Liver (tissue), 8 donors: ENCODE measurements at regions not wholly inside any gene's neighbourhood (a gene's known extent, or its start where the extent isn't known, plus 50 kb on each side); places are given as distances from the start of the nearest gene placed in this dataset.

Experiments
- DNase-seq: peaks from one replicate; pipeline ENCODE4 v3.0.0-alpha.2; 2017; ENCODE audit warnings: low spot score
- H3K27ac ChIP-seq, 2 donors: one replicate each; pipeline ENCODE4 v1.7.0; 2013; ENCODE audit warnings: inconsistent platforms in 2 of 2, low read length in 2 of 2, control low read depth in 1 of 2, low read depth in 1 of 2, mild to moderate bottlenecking in 1 of 2
- H3K27me3 ChIP-seq, 4 donors: one replicate each; pipeline versions ENCODE4 v1.6.1 to v1.7.0; 2013; ENCODE audit warnings: low read length in 3 of 4, inconsistent platforms in 1 of 4, mild to moderate bottlenecking in 1 of 4, moderate library complexity in 1 of 4; ENCODE audit not compliant: control insufficient read depth in 4 of 4, insufficient read depth in 4 of 4
- H3K36me3 ChIP-seq, 4 donors: one replicate each; pipeline versions ENCODE4 v1.6.1 to v1.7.0; 2013; ENCODE audit warnings: low read length in 3 of 4, mild to moderate bottlenecking in 3 of 4, low read depth in 1 of 4, moderate library complexity in 1 of 4; ENCODE audit not compliant: control insufficient read depth in 4 of 4, insufficient read depth in 3 of 4
- H3K4me1 ChIP-seq, 4 donors: one replicate each; pipeline versions ENCODE4 v1.6.1 to v1.7.0; 2013; ENCODE audit warnings: low read length in 3 of 4, mild to moderate bottlenecking in 3 of 4, moderate library complexity in 1 of 4; ENCODE audit not compliant: control insufficient read depth in 4 of 4, insufficient read depth in 4 of 4
- H3K4me3 ChIP-seq, 3 donors: one replicate each; pipeline versions ENCODE4 v1.6.1 to v1.7.0; 2013; ENCODE audit warnings: low read length in 3 of 3, control low read depth in 1 of 3, low read depth in 1 of 3, mild to moderate bottlenecking in 1 of 3
- H3K9ac ChIP-seq, 2 donors: one replicate each; pipeline ENCODE4 v1.7.0; 2013; ENCODE audit warnings: low read length in 2 of 2, mild to moderate bottlenecking in 2 of 2, moderate library complexity in 2 of 2, control low read depth in 1 of 2, low read depth in 1 of 2
- H3K9me3 ChIP-seq, 4 donors: one replicate each; pipeline versions ENCODE4 v1.6.1 to v1.7.0; 2013; ENCODE audit warnings: low read length in 3 of 4; ENCODE audit not compliant: control insufficient read depth in 4 of 4
- FOXA1 ChIP-seq: IDR thresholded peaks from 2 replicates; pipeline ENCODE4 v1.6.1; 2016; ENCODE audit warnings: antibody characterized with exemption
- FOXA2 ChIP-seq: IDR thresholded peaks from 2 replicates; pipeline ENCODE4 v1.6.1; 2016; ENCODE audit warnings: antibody characterized with exemption
- GABPA ChIP-seq, 2 donors: IDR thresholded peaks in 1 of 2; conservative IDR thresholded peaks in 1 of 2; 2 replicates each; pipeline ENCODE4 v1.6.1; 2016; ENCODE audit warnings: antibody characterized with exemption in 2 of 2, mild to moderate bottlenecking in 1 of 2, moderate library complexity in 1 of 2
- HNF4G ChIP-seq: IDR thresholded peaks from 2 replicates; pipeline ENCODE4 v1.6.1; 2016; ENCODE audit warnings: antibody characterized with exemption
- JUND ChIP-seq, 2 donors: IDR thresholded peaks; 2 replicates each; pipeline ENCODE4 v1.6.1; 2016; ENCODE audit warnings: antibody characterized with exemption in 2 of 2
- NR2F2 ChIP-seq: IDR thresholded peaks from 2 replicates; pipeline ENCODE4 v1.6.1; 2016; ENCODE audit warnings: antibody characterized with exemption
- RAD21 ChIP-seq, 2 donors: IDR thresholded peaks; 2 replicates each; pipeline ENCODE4 v1.6.1; 2016; ENCODE audit warnings: antibody characterized with exemption in 2 of 2, mild to moderate bottlenecking in 2 of 2
- RXRA ChIP-seq, 2 donors: IDR thresholded peaks; 2 replicates each; pipeline ENCODE4 v1.6.1; 2017 to 2018; ENCODE audit warnings: antibody characterized with exemption in 2 of 2, mild to moderate bottlenecking in 1 of 2
- YY1 ChIP-seq: IDR thresholded peaks from 2 replicates; pipeline ENCODE4 v1.6.1; 2016; ENCODE audit warnings: antibody characterized with exemption, mild to moderate bottlenecking
- WGBS: extraction: QIAGEN DNeasy Blood & Tissue Kit; methylation state at CpG from one replicate; pipeline ENCODE4 v1.1.7; 2013; 5-methylcytosine and 5-hydroxymethylcytosine counted together
- TF ChIP-seq, protein P1 (sequence below): fragments of 150-350 bp; IDR thresholded peaks from 2 replicates; pipeline ENCODE4 v1.5.1; 2017; ENCODE audit warnings: improper control_type of control experiment, low read depth, low read length; ENCODE audit not compliant: missing input control
- TF ChIP-seq, protein P2 (sequence below): IDR thresholded peaks from 2 replicates; pipeline ENCODE4 v1.6.1; 2016; ENCODE audit warnings: antibody characterized with exemption
- TF ChIP-seq, protein P3 (sequence below): IDR thresholded peaks from 2 replicates; pipeline ENCODE4 v1.6.1; 2016; ENCODE audit warnings: antibody characterized with exemption, mild to moderate bottlenecking
- TF ChIP-seq, protein P4 (sequence below): IDR thresholded peaks from 2 replicates; pipeline ENCODE4 v1.6.1; 2016; ENCODE audit warnings: antibody characterized with exemption
- donor health status: healthy.
- donor health status: healthy.
- donor health status: healthy.
- donor health status: healthy.
- donor health status: healthy.

DNA sequence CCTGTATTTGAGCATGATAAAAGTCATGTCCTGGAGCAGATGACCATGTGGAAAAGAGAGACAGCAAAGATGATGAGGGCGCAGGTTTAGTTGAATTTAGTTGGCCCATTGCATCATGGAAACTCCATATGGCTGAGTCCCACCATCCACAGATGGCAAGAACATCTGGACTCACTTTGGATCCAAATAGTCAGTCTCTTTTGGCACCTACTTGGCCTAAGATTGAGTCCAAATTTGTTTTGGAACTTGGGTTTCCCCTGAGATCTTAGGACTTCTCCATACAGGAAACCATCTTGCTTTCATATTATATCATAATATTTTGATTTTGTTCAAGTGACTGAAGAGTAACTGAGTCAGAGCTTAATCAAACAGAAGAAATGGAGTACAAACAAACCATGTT lies 217.5 kb downstream of the DRD1 start:
- no peaks in the 10 kb centered on the region for H3K4me1 ChIP-seq
- no peak overlapping the region for H3K4me3 ChIP-seq
- no peak overlapping the region for H3K9ac ChIP-seq
- peaks cover 0 to 4% (median 0%) of the 10 kb centered on the region in 4 donors for H3K27me3 ChIP-seq
- H3K36me3 ChIP-seq = no peaks in the 10 kb centered on the region
- no peak overlapping the region for H3K27ac ChIP-seq
- no peak for DNase-seq
- no peaks in the 10 kb centered on the region for H3K9me3 ChIP-seq
- no peak for TF ChIP-seq GABPA (IDR thresholded peaks at IDR 0.05 in 1 of 2, conservative IDR thresholded peaks at IDR 0.05 in 1 of 2)
- no peak for TF ChIP-seq FOXA1
- TF ChIP-seq, protein P1, sequence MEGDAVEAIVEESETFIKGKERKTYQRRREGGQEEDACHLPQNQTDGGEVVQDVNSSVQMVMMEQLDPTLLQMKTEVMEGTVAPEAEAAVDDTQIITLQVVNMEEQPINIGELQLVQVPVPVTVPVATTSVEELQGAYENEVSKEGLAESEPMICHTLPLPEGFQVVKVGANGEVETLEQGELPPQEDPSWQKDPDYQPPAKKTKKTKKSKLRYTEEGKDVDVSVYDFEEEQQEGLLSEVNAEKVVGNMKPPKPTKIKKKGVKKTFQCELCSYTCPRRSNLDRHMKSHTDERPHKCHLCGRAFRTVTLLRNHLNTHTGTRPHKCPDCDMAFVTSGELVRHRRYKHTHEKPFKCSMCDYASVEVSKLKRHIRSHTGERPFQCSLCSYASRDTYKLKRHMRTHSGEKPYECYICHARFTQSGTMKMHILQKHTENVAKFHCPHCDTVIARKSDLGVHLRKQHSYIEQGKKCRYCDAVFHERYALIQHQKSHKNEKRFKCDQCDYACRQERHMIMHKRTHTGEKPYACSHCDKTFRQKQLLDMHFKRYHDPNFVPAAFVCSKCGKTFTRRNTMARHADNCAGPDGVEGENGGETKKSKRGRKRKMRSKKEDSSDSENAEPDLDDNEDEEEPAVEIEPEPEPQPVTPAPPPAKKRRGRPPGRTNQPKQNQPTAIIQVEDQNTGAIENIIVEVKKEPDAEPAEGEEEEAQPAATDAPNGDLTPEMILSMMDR = no peak
- no peak for TF ChIP-seq HNF4G
- TF ChIP-seq YY1 = no peak
- TF ChIP-seq NR2F2 = no peak
- TF ChIP-seq FOXA2 = no peak
- TF ChIP-seq, protein P2, sequence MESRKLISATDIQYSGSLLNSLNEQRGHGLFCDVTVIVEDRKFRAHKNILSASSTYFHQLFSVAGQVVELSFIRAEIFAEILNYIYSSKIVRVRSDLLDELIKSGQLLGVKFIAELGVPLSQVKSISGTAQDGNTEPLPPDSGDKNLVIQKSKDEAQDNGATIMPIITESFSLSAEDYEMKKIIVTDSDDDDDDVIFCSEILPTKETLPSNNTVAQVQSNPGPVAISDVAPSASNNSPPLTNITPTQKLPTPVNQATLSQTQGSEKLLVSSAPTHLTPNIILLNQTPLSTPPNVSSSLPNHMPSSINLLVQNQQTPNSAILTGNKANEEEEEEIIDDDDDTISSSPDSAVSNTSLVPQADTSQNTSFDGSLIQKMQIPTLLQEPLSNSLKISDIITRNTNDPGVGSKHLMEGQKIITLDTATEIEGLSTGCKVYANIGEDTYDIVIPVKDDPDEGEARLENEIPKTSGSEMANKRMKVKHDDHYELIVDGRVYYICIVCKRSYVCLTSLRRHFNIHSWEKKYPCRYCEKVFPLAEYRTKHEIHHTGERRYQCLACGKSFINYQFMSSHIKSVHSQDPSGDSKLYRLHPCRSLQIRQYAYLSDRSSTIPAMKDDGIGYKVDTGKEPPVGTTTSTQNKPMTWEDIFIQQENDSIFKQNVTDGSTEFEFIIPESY = no peak
- TF ChIP-seq JUND (IDR thresholded peaks at IDR 0.05) = no peak
- TF ChIP-seq, protein P3, sequence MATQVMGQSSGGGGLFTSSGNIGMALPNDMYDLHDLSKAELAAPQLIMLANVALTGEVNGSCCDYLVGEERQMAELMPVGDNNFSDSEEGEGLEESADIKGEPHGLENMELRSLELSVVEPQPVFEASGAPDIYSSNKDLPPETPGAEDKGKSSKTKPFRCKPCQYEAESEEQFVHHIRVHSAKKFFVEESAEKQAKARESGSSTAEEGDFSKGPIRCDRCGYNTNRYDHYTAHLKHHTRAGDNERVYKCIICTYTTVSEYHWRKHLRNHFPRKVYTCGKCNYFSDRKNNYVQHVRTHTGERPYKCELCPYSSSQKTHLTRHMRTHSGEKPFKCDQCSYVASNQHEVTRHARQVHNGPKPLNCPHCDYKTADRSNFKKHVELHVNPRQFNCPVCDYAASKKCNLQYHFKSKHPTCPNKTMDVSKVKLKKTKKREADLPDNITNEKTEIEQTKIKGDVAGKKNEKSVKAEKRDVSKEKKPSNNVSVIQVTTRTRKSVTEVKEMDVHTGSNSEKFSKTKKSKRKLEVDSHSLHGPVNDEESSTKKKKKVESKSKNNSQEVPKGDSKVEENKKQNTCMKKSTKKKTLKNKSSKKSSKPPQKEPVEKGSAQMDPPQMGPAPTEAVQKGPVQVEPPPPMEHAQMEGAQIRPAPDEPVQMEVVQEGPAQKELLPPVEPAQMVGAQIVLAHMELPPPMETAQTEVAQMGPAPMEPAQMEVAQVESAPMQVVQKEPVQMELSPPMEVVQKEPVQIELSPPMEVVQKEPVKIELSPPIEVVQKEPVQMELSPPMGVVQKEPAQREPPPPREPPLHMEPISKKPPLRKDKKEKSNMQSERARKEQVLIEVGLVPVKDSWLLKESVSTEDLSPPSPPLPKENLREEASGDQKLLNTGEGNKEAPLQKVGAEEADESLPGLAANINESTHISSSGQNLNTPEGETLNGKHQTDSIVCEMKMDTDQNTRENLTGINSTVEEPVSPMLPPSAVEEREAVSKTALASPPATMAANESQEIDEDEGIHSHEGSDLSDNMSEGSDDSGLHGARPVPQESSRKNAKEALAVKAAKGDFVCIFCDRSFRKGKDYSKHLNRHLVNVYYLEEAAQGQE = no peak
- TF ChIP-seq RAD21 (IDR thresholded peaks at IDR 0.05) = no peak
- no peak for TF ChIP-seq RXRA (IDR thresholded peaks at IDR 0.05)
- WGBS = 77% methylated on average over 1 of the region's 1 CpG

DNA sequence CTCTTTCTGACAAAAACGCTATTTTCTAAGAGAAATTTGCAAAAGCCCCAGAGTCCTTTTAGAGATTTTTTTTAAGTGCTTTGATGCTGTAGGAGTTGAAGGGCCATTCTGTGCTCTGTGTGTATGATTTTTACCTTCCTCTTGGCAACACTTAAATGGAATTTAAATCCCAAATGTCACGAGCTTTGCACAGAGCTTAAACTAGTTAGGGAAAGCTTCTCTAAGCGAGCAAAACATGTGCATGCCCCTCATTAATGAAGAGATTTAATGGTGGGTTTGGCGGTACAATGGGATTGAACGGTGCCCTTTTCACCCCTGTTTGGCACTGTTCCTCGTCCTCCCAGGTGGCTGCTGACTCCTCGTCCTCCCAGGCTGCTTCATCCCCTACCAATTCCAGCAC lies 220.7 kb downstream of the DRD1 start:
- 49% methylated on average over 7 of the region's 7 CpGs for WGBS
- no peak overlapping the region for H3K27ac ChIP-seq
- H3K4me1 ChIP-seq = no peaks in the 10 kb centered on the region
- TF ChIP-seq JUND (IDR thresholded peaks at IDR 0.05) (no peak), HNF4G (no peak), RXRA (IDR thresholded peaks at IDR 0.05) (no peak), GABPA (IDR thresholded peaks at IDR 0.05 in 1 of 2, conservative IDR thresholded peaks at IDR 0.05 in 1 of 2) (no peak), RAD21 (IDR thresholded peaks at IDR 0.05) (no peak), FOXA1 (no peak), FOXA2 (no peak)
- TF ChIP-seq, protein P1 = no peak
- TF ChIP-seq, protein P4, sequence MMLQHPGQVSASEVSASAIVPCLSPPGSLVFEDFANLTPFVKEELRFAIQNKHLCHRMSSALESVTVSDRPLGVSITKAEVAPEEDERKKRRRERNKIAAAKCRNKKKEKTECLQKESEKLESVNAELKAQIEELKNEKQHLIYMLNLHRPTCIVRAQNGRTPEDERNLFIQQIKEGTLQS = no peak
- TF ChIP-seq, protein P3 = no peak
- TF ChIP-seq, protein P2 = no peak
- H3K27me3 ChIP-seq = peaks cover 0 to 4% (median 0%) of the 10 kb centered on the region in 4 donors
- no peaks in the 10 kb centered on the region for H3K9me3 ChIP-seq
- H3K4me3 ChIP-seq = no peak overlapping the region
- DNase-seq = no peak
- H3K36me3 ChIP-seq = no peaks in the 10 kb centered on the region
- no peak overlapping the region for H3K9ac ChIP-seq
